GM12891 (cell line): ENCODE measurements at regions not wholly inside any gene's neighbourhood (a gene's known extent, or its start where the extent isn't known, plus 50 kb on each side); places are given as distances from the start of the nearest gene placed in this dataset.

ENCODE experiments used
- DNase-seq: peaks from one replicate; pipeline ENCODE4 v3.0.0; 2011; ENCODE audit warnings: low spot score; ENCODE audit not compliant: insufficient read length
- FAIRE-seq: peaks from 2 replicates; lab custom pipeline; 2011; peaks lifted over from hg19 to GRCh38; lab: Jason Lieb, UNC
- PAX5 ChIP-seq: IDR thresholded peaks from 2 replicates; pipeline ENCODE4 v1.6.1; 2011; ENCODE audit warnings: low read length, moderate library complexity, mild to moderate bottlenecking; ENCODE audit not compliant: insufficient read depth, severe bottlenecking
- POLR2A ChIP-seq: IDR thresholded peaks from 2 replicates; pipeline ENCODE4 v1.6.1; 2011; ENCODE audit warnings: low read depth, low read length, control low read depth
- POLR2AphosphoS5 ChIP-seq: IDR thresholded peaks from 2 replicates; pipeline ENCODE4 v1.6.1; 2011; ENCODE audit warnings: low read depth, low read length, control low read depth
- POU2F2 ChIP-seq: IDR thresholded peaks from 2 replicates; pipeline ENCODE4 v1.6.1; 2011; ENCODE audit warnings: low read depth, mild to moderate bottlenecking, control low read depth, low read length, moderate library complexity
- SPI1 ChIP-seq: IDR thresholded peaks from 2 replicates; pipeline ENCODE4 v1.6.1; 2011; ENCODE audit warnings: low read depth, low read length, control low read depth
- TAF1 ChIP-seq: IDR thresholded peaks from 2 replicates; pipeline ENCODE4 v1.6.1; 2011; ENCODE audit warnings: low read depth, low read length, control low read depth

- TF ChIP-seq PAX5, result no peak
- no peak for TF ChIP-seq SPI1
- TF ChIP-seq POLR2A, result no peak
- no peak for TF ChIP-seq POU2F2
- TF ChIP-seq TAF1, result no peak
- TF ChIP-seq POLR2AphosphoS5, result no peak
- FAIRE-seq (no peak), DNase-seq (no peak)
These were observed 112.7 kb upstream of the GAREM1 start for GRCh38 chr18:32583431-32583830.

GRCh38 chr18:32582455-32582854 is 111.8 kb upstream of the GAREM1 start:
- TF ChIP-seq POLR2A, result no peak
- no peak for TF ChIP-seq POLR2AphosphoS5
- no peak for TF ChIP-seq PAX5
- TF ChIP-seq TAF1, result no peak
- TF ChIP-seq POU2F2, result no peak
- TF ChIP-seq SPI1, result no peak
- no peak for DNase-seq
- no peak for FAIRE-seq

GRCh38 chr18:32577561-32577960 is 106.9 kb upstream of the GAREM1 start:
- FAIRE-seq, result no peak
- TF ChIP-seq TAF1, result no peak
- no peak for DNase-seq

DNA sequence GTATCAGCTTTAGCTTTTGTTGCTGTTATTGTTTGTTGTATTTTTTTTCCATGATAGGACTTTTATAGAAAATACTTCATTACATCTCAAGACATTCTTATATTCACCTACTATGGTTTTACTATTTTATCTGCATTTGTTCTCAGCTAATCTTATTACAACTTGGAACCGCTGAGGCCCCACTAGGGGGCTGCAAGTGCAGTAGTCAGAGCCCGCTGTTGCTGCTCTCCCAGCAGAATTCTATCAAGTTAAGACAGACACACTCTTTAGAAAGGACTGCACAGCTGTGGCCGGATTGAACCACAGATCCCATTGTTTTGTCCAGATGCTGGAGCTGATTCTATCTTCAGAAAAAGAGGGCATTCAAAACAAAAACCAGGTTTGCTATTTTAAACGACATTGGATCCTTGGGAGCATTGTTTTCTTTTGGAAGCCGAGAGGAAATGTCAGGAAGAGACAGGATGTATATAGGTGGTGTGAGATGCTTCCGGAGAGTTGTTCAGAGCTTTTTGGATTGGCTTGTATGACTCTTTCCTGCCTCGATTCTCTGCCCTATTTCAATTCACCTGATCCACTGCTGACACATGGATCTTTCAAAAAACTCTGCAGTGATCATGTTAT is 105.7 kb upstream of the GAREM1 start:
- no peak for TF ChIP-seq POLR2A
- no peak for TF ChIP-seq SPI1
- TF ChIP-seq POU2F2, result no peak
- no peak for TF ChIP-seq POLR2AphosphoS5
- no peak for TF ChIP-seq TAF1
- no peak for TF ChIP-seq PAX5
- no peak for FAIRE-seq
- no peak for DNase-seq

DNA sequence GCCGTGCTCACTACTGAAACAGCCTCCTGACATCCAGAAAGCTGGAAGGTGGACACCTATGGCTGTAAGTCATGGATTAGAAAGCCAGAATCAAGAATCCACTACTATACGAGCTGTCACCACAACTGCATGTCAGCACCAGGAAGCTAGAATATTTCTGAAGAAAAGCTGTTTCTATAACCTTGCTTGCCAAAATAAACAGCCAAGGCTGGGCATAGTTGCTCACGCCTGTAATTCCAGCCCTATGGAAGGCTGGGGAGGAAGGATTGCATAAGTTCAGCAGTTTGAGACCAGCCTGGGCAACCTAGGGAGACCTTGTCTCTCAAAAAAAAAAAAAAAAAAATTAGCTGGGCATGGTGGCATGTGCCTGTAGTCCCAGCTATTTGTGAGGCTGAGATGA is 96.3 kb upstream of the GAREM1 start:
- no peak for TF ChIP-seq POLR2AphosphoS5
- no peak for TF ChIP-seq SPI1
- TF ChIP-seq POU2F2, result no peak
- no peak for TF ChIP-seq TAF1
- TF ChIP-seq POLR2A, result no peak
- no peak for TF ChIP-seq PAX5
- DNase-seq, result no peak
- FAIRE-seq, result no peak

DNA sequence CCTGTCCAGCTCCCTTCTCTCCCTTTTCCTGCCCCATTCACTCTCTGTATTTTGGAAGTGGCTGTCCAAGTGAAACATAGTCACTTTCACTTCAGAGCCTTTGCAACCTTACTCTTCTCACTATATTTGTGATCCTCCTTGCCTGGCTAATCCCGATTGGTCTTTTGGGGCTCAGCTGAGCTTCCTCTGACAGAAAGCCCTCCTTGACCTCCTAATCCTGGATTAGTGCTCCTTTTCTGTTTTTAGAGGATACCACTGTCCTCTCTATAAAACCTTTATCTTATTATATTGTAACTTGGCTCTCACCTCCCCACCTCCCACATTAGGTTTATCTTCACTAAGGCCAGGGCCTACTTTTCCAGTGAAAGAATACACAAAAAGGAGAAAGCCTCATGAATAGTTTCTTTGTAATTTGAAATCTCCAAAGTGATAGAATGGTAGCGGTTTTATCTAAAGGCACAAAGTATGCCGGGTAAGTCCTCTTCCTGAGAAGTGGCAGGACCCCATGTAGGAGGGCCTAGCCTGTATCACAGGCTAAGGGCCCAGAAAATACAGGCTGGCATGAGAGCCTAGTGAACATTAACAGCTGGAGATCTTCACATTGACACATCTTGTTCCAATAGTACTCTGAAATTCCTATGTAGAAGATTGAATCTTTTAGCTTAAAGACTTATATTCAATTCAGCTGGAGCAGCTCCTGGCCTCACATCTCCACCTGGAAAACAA is 83.1 kb upstream of the GAREM1 start:
- TF ChIP-seq POLR2AphosphoS5, result no peak
- no peak for TF ChIP-seq TAF1
- TF ChIP-seq POU2F2, result no peak
- TF ChIP-seq SPI1, result no peak
- TF ChIP-seq POLR2A, result no peak
- TF ChIP-seq PAX5, result no peak
- DNase-seq (no peak), FAIRE-seq (no peak)

DNA sequence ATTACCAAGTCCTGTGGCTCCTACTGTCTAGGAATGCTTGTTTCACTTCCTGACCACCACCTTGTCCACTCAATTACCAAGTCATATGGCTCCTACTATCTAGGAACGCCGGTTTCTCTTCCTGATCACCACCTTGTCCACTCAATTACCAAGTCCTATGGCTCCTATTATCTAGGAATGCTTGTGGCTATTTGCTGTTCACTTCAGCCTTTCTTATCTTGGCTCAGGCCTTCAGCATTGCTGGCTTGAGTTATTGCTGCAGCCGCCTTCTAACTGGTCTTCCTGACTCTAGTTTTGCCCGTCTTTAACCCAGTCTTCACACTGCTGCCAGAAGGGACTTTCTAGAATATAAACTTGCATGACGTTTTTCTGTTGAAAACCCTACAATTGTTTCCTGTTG is 82.5 kb upstream of the GAREM1 start:
- no peak for DNase-seq
- TF ChIP-seq POLR2A (no peak), POLR2AphosphoS5 (no peak), SPI1 (no peak), TAF1 (no peak), PAX5 (no peak), POU2F2 (no peak)
- no peak for FAIRE-seq

- TF ChIP-seq POLR2A (no peak), PAX5 (no peak), SPI1 (no peak), POU2F2 (no peak), POLR2AphosphoS5 (no peak), TAF1 (no peak)
- peak; percentile 87 for FAIRE-seq
- DNase-seq, result peak; percentile 51
These were observed 81.8 kb upstream of the GAREM1 start for GRCh38 chr18:32552421-32553030.

- DNase-seq (no peak), FAIRE-seq (no peak)
- no peak for TF ChIP-seq TAF1
- no peak for TF ChIP-seq POLR2A
- no peak for TF ChIP-seq POLR2AphosphoS5
- no peak for TF ChIP-seq POU2F2
- TF ChIP-seq PAX5, result no peak
- no peak for TF ChIP-seq SPI1
These were observed 80.3 kb upstream of the GAREM1 start for GRCh38 chr18:32550963-32551362.
